Hematopoietic multipotent progenitor cell treated with erythropoietin and hydrocortisone succinate and interleukin-3 and kit ligand, for 4 days (in vitro differentiated cells): ENCODE measurements at regions not wholly inside any gene's neighbourhood (a gene's known extent, or its start where the extent isn't known, plus 50 kb on each side); places are given as distances from the start of the nearest gene placed in this dataset.
A peak's percentile ranks its signal among the peaks of the same experiment; 100 is the strongest.
"Not testable (repeated sequence)": the region's sequence is repeated elsewhere in the genome, so short reads cannot be mapped to it uniquely, and the experiment has no call there.

ENCODE experiments used
- DNase-seq: peaks from one replicate; pipeline ENCODE4 v3.0.0-alpha.2; 2015

GRCh38 chr17:22138861-22139469 lies 446.6 kb downstream of the KCNJ18 start:
- no peak for DNase-seq

- DNase-seq: no peak
Observed at GRCh38 chr17:22142091-22142490, 449.8 kb downstream of the KCNJ18 start.

GRCh38 chr17:22145605-22146178 lies 453.4 kb downstream of the KCNJ18 start:
- no peak for DNase-seq

GRCh38 chr17:22158364-22158763 lies 466.0 kb downstream of the KCNJ18 start:
- no peak for DNase-seq

GRCh38 chr17:22161376-22161775 lies 469.1 kb downstream of the KCNJ18 start:
- DNase-seq: no peak

- DNase-seq: no peak
Observed at GRCh38 chr17:22171631-22172030, 479.3 kb downstream of the KCNJ18 start.

GRCh38 chr17:22193113-22193512 lies 500.8 kb downstream of the KCNJ18 start:
- no peak for DNase-seq

GRCh38 chr17:22200187-22200586 lies 507.9 kb downstream of the KCNJ18 start:
- not testable (repeated sequence) for DNase-seq

GRCh38 chr17:22202702-22203101 lies 510.4 kb downstream of the KCNJ18 start:
- no peak for DNase-seq

- no peak for DNase-seq
Observed at GRCh38 chr17:22203208-22203715, 510.9 kb downstream of the KCNJ18 start.

GRCh38 chr17:22204076-22204475 lies 511.8 kb downstream of the KCNJ18 start:
- DNase-seq: not testable (repeated sequence)

- DNase-seq: not testable (repeated sequence)
Observed at GRCh38 chr17:22210212-22210611, 517.9 kb downstream of the KCNJ18 start.

- not testable (repeated sequence) for DNase-seq
Observed at GRCh38 chr17:22213169-22213568, 520.8 kb downstream of the KCNJ18 start.

- DNase-seq: peak; percentile 1
Observed at GRCh38 chr17:22217135-22217534, 524.8 kb downstream of the KCNJ18 start.

- no peak for DNase-seq
Observed at GRCh38 chr17:22221344-22221743, 529.0 kb downstream of the KCNJ18 start.

GRCh38 chr17:22226477-22226876 lies 534.2 kb downstream of the KCNJ18 start:
- not testable (repeated sequence) for DNase-seq

- not testable (repeated sequence) for DNase-seq
Observed at GRCh38 chr17:22226932-22227331, 534.6 kb downstream of the KCNJ18 start.

GRCh38 chr17:22227699-22228553 lies 535.6 kb downstream of the KCNJ18 start:
- DNase-seq: not testable (repeated sequence)

GRCh38 chr17:22229821-22230220 lies 537.5 kb downstream of the KCNJ18 start:
- DNase-seq: not testable (repeated sequence)

- no peak for DNase-seq
Observed at GRCh38 chr17:22233382-22233781, 541.1 kb downstream of the KCNJ18 start.

GRCh38 chr17:22242472-22242871 lies 550.1 kb downstream of the KCNJ18 start:
- no peak for DNase-seq

GRCh38 chr17:22251498-22251897 lies 559.2 kb downstream of the KCNJ18 start:
- DNase-seq: no peak

- no peak for DNase-seq
Observed at GRCh38 chr17:22253007-22253406, 560.7 kb downstream of the KCNJ18 start.

GRCh38 chr17:22265807-22266206 lies 573.5 kb downstream of the KCNJ18 start:
- DNase-seq: no peak
